OCI-LY1 (cell line): ENCODE measurements at regions not wholly inside any gene's neighbourhood (a gene's known extent, or its start where the extent isn't known, plus 50 kb on each side); places are given as distances from the start of the nearest gene placed in this dataset.

Experiments
- H2AFZ ChIP-seq: fragments of 200-600 bp; sonication (generic), shearing (Covaris generic); 2 replicates; pipeline ENCODE4 v1.6.0; 2014; ENCODE audit warnings: antibody characterized with exemption, mild to moderate bottlenecking, low read length
- H3F3A ChIP-seq: fragments of 200-600 bp; sonication (generic), shearing (Covaris generic); 2 replicates; pipeline ENCODE4 v1.6.0; 2014; ENCODE audit warnings: mild to moderate bottlenecking, antibody characterized with exemption, low read length, moderate library complexity; ENCODE audit not compliant: insufficient read depth
- H3K27ac ChIP-seq: fragments of 200-600 bp; sonication (generic); 2 replicates; pipeline ENCODE4 v1.5.1; 2014; ENCODE audit warnings: low read length, mixed run types, mild to moderate bottlenecking, low read depth; ENCODE audit not compliant: poor library complexity, severe bottlenecking
- H3K27me3 ChIP-seq: fragments of 200-600 bp; sonication (generic); 2 replicates; pipeline ENCODE4 v1.6.0; 2014; ENCODE audit warnings: antibody characterized with exemption, mild to moderate bottlenecking, low read length, moderate library complexity; ENCODE audit not compliant: insufficient read depth
- H3K36me3 ChIP-seq: fragments of 200-600 bp; sonication (generic); 2 replicates; pipeline ENCODE4 v1.6.1; 2014; ENCODE audit warnings: mild to moderate bottlenecking, antibody characterized with exemption, low read length, moderate library complexity, mixed read lengths; ENCODE audit not compliant: insufficient read depth
- H3K4me1 ChIP-seq: fragments of 200-600 bp; sonication (generic); 2 replicates; pipeline ENCODE4 v1.5.1; 2014; ENCODE audit warnings: mild to moderate bottlenecking, low read length, moderate library complexity; ENCODE audit not compliant: insufficient read depth, severe bottlenecking
- H3K4me2 ChIP-seq: fragments of 200-600 bp; sonication (generic), shearing (Covaris generic); 2 replicates; pipeline ENCODE4 v1.6.1; 2014; ENCODE audit warnings: low read length
- H3K4me3 ChIP-seq: fragments of 200-600 bp; sonication (generic); 2 replicates; pipeline ENCODE4 v1.5.1; 2014; ENCODE audit warnings: low read length, low read depth, mild to moderate bottlenecking, mixed read lengths; ENCODE audit not compliant: poor library complexity, severe bottlenecking
- H3K79me2 ChIP-seq: fragments of 200-600 bp; shearing (Covaris generic); 2 replicates; pipeline ENCODE4 v1.6.1; 2016; ENCODE audit warnings: mixed run types, low read length, mixed read lengths; ENCODE audit not compliant: insufficient read depth
- H3K9ac ChIP-seq: fragments of 200-600 bp; sonication (generic), shearing (Covaris generic); 2 replicates; pipeline ENCODE4 v1.6.1; 2014; ENCODE audit warnings: mild to moderate bottlenecking, low read length, mixed read lengths
- H3K9me2 ChIP-seq: fragments of 200-600 bp; sonication (generic), shearing (Covaris generic); 2 replicates; pipeline ENCODE4 v1.6.1; 2014; ENCODE audit warnings: low read depth, mild to moderate bottlenecking, low read length, mixed read lengths
- H3K9me3 ChIP-seq: fragments of 200-600 bp; shearing (Covaris generic); 2 replicates; pipeline ENCODE4 v1.6.1; 2014; ENCODE audit warnings: low read length, mixed read lengths
- H4K20me1 ChIP-seq: fragments of 200-600 bp; sonication (generic), shearing (Covaris generic); 2 replicates; pipeline ENCODE4 v1.6.0; 2016; ENCODE audit warnings: mild to moderate bottlenecking, low read length; ENCODE audit not compliant: insufficient read depth
- EZH2 ChIP-seq: fragments of 200-600 bp; sonication (generic), shearing (Covaris generic); IDR thresholded peaks from 2 replicates; pipeline ENCODE4 v1.8.0; 2017; ENCODE audit warnings: borderline replicate concordance, mixed run types, mild to moderate bottlenecking, antibody characterized with exemption, low read length, moderate library complexity, mixed read lengths
- TF ChIP-seq, protein P1 (sequence below): fragments of 200-600 bp; sonication (generic), shearing (Covaris generic); IDR thresholded peaks from 2 replicates; pipeline ENCODE4 v1.5.1; 2017; ENCODE audit warnings: mild to moderate bottlenecking, antibody characterized with exemption, low read length, moderate library complexity, mixed read lengths

DNA sequence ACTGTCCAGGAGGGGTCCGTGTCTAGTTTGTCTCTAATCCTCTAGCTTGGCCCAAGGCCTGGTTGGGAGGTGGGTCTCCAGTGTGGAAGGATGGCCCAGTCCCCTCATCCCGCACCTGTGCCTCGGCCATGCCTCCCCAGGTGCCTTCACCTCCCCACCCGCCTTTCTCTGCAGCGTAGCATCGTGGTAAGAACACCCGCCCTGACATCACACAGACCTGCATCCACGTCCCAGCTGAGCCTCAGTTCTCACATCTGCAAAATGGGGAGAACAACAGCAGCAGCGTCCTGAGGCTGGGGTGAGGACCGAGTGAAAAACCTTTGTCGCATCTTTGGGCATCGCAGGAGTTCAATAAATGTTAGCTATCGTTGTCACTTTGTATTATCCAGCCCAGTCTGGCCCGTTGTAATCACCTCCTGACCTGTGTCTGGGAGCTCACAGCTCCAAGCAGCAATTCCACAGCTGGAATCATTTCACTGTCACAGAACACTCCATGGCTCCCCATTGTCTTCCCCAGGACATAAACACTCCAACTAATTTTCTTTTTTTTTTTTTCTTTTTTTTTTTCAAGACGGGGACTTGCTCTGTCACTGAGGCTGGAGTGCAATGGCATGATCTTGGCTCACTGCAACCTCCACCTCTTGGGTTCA lies 181.2 kb upstream of the IER5L start:
- Histone ChIP-seq H3K9me3 (0 out of 2 replicates have a peak, but pooled peaks cover 2% of the 10 kb centered on the region), H3K36me3 (no peaks in the 10 kb centered on the region), H3K4me2 (no peak overlapping the region), H3K9ac (no peak overlapping the region), H2AFZ (no peak overlapping the region), H3K4me1 (no peaks in the 10 kb centered on the region), H3K4me3 (no peak overlapping the region), H4K20me1 (no peaks in the 10 kb centered on the region), H3K9me2 (no peaks in the 10 kb centered on the region), H3F3A (no peaks in the 10 kb centered on the region), H3K79me2 (no peaks in the 10 kb centered on the region), H3K27ac (no peak overlapping the region), H3K27me3 (peaks cover 23% of the 10 kb centered on the region)
- TF ChIP-seq, protein P1, sequence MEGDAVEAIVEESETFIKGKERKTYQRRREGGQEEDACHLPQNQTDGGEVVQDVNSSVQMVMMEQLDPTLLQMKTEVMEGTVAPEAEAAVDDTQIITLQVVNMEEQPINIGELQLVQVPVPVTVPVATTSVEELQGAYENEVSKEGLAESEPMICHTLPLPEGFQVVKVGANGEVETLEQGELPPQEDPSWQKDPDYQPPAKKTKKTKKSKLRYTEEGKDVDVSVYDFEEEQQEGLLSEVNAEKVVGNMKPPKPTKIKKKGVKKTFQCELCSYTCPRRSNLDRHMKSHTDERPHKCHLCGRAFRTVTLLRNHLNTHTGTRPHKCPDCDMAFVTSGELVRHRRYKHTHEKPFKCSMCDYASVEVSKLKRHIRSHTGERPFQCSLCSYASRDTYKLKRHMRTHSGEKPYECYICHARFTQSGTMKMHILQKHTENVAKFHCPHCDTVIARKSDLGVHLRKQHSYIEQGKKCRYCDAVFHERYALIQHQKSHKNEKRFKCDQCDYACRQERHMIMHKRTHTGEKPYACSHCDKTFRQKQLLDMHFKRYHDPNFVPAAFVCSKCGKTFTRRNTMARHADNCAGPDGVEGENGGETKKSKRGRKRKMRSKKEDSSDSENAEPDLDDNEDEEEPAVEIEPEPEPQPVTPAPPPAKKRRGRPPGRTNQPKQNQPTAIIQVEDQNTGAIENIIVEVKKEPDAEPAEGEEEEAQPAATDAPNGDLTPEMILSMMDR = no peak
- no peak for TF ChIP-seq EZH2

DNA sequence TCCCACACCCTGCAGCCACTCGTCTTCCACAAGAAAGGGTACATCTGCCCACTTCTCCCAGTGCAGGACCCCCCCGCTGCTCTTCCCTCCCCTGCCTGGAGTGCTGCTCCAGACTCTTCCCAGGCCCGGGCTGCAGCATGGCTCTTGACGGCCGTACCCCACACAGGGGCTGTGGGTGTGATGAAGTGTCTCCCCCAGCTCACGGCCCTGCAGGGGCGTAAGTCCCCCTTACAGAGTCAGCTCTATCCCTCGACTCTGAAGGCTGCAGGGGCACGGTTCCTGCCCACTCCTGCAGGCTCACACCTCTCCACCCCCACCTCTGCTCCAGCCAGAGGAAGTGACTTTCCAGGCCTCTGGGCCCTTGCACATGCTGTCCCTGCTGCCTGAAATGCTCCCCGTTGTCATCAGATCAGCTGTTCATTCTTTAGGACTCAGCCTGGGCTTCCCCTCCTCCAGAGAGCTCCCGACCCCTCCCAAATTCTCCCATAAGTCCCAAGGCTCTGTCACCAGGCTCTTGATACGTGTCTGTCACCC lies 180.6 kb upstream of the IER5L start:
- H3K27ac ChIP-seq = no peak overlapping the region

DNA sequence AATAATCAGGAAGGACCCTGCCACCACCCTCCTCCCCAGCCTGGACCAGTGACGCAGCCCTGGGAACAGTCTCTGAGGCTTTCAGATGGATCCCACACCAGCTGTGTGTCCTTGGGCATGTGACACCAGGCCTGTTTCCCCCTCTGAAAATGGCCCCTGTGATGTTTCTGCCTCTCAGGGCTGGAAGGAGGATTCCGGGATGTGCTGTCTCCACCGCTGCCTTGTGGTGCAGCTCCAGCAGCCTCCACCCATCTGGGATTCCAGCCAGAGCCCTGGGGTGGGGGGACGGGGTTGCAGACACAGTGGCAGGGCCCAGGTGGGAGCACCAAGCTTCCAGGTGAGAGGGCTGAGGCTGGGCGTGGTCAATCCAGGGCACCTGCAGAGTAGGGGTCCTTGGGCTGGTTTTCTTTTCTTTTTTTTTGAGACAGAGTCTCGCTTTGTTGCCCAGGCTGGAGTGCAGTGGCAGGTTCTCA lies 179.7 kb upstream of the IER5L start:
- Histone ChIP-seq H3K9me2 (no peaks in the 10 kb centered on the region), H3K27ac (no peak overlapping the region), H2AFZ (no peak overlapping the region), H3K79me2 (no peaks in the 10 kb centered on the region), H3K9me3 (0 out of 2 replicates have a peak, but pooled peaks cover 2% of the 10 kb centered on the region), H3K36me3 (no peaks in the 10 kb centered on the region), H3K27me3 (peaks cover 23% of the 10 kb centered on the region), H3K4me2 (no peak overlapping the region), H3K9ac (no peak overlapping the region), H4K20me1 (no peaks in the 10 kb centered on the region), H3F3A (no peaks in the 10 kb centered on the region), H3K4me3 (no peak overlapping the region), H3K4me1 (no peaks in the 10 kb centered on the region)
- no peak for TF ChIP-seq EZH2
- TF ChIP-seq, protein P1 = no peak

More for the DNA sequence above, 180.6 kb upstream of the IER5L start:
- no peaks in the 10 kb centered on the region for H3K36me3 ChIP-seq
- TF ChIP-seq, protein P1 = no peak
- no peak for TF ChIP-seq EZH2
- no peak overlapping the region for H3K4me2 ChIP-seq
- H3F3A ChIP-seq = no peaks in the 10 kb centered on the region
- H3K9me3 ChIP-seq = 0 out of 2 replicates have a peak, but pooled peaks cover 2% of the 10 kb centered on the region
- no peak overlapping the region for H3K4me3 ChIP-seq
- H3K9ac ChIP-seq = no peak overlapping the region
- no peaks in the 10 kb centered on the region for H4K20me1 ChIP-seq
- peaks cover 23% of the 10 kb centered on the region for H3K27me3 ChIP-seq
- H3K79me2 ChIP-seq = no peaks in the 10 kb centered on the region
- H3K9me2 ChIP-seq = no peaks in the 10 kb centered on the region
- no peaks in the 10 kb centered on the region for H3K4me1 ChIP-seq
- H2AFZ ChIP-seq = no peak overlapping the region
